ENCODE measurements at regions not wholly inside any gene's neighbourhood (a gene's known extent, or its start where the extent isn't known, plus 50 kb on each side); places are given as distances from the start of the nearest gene placed in this dataset.

GRCh38 chr12:65517656-65518210 lies 239.2 kb downstream of the MSRB3 start:
- Mint-ChIP-seq H3K36me3 (ENCODE audit: low read depth) (no peaks in the 10 kb centered on the region), H3K27ac (no peak overlapping the region), H3K4me3 (no peak overlapping the region), H3K4me1 (no peaks in the 10 kb centered on the region), H3K9me3 (no peaks in the 10 kb centered on the region), H3K27me3 (no peaks in the 10 kb centered on the region)
- no peak for ATAC-seq (replicated peaks)

- H3K9me3 Mint-ChIP-seq, result no peaks in the 10 kb centered on the region
- no peaks in the 10 kb centered on the region for H3K4me1 Mint-ChIP-seq
- no peak overlapping the region for H3K4me3 Mint-ChIP-seq
- no peaks in the 10 kb centered on the region for H3K36me3 Mint-ChIP-seq (ENCODE audit: low read depth)
- no peak for ATAC-seq (replicated peaks)
- H3K27ac Mint-ChIP-seq, result no peak overlapping the region
- H3K27me3 Mint-ChIP-seq, result peaks cover under 1% of the 10 kb centered on the region
Measured at GRCh38 chr12:65518771-65519170, 240.3 kb downstream of the MSRB3 start.

- Mint-ChIP-seq H3K27ac (no peak overlapping the region), H3K4me1 (no peaks in the 10 kb centered on the region), H3K4me3 (no peak overlapping the region), H3K27me3 (peaks cover 4% of the 10 kb centered on the region), H3K36me3 (ENCODE audit: low read depth) (no peaks in the 10 kb centered on the region), H3K9me3 (no peaks in the 10 kb centered on the region)
- no peak for ATAC-seq (replicated peaks)
Measured at GRCh38 chr12:65520658-65521057, 242.2 kb downstream of the MSRB3 start.

- H3K4me3 Mint-ChIP-seq, result no peak overlapping the region
- ATAC-seq (replicated peaks), result no peak
- no peaks in the 10 kb centered on the region for H3K4me1 Mint-ChIP-seq
- H3K27ac Mint-ChIP-seq, result no peak overlapping the region
- H3K27me3 Mint-ChIP-seq, result peaks cover 4% of the 10 kb centered on the region
- no peaks in the 10 kb centered on the region for H3K36me3 Mint-ChIP-seq (ENCODE audit: low read depth)
- peaks cover 5% of the 10 kb centered on the region for H3K9me3 Mint-ChIP-seq
Measured at GRCh38 chr12:65522956-65523860, 244.7 kb downstream of the MSRB3 start.

GRCh38 chr12:65524666-65525065 lies 246.2 kb downstream of the MSRB3 start:
- H3K27ac Mint-ChIP-seq, result no peak overlapping the region
- peaks cover 6% of the 10 kb centered on the region for H3K9me3 Mint-ChIP-seq
- H3K27me3 Mint-ChIP-seq, result peaks cover 4% of the 10 kb centered on the region
- H3K4me3 Mint-ChIP-seq, result no peak overlapping the region
- no peaks in the 10 kb centered on the region for H3K36me3 Mint-ChIP-seq (ENCODE audit: low read depth)
- no peaks in the 10 kb centered on the region for H3K4me1 Mint-ChIP-seq
- no peak for ATAC-seq (replicated peaks)

GRCh38 chr12:65525491-65526141 lies 247.1 kb downstream of the MSRB3 start:
- H3K27me3 Mint-ChIP-seq, result peaks cover 8% of the 10 kb centered on the region
- peaks cover 11% of the 10 kb centered on the region for H3K9me3 Mint-ChIP-seq
- H3K36me3 Mint-ChIP-seq (ENCODE audit: low read depth), result no peaks in the 10 kb centered on the region
- no peaks in the 10 kb centered on the region for H3K4me1 Mint-ChIP-seq
- peak; percentile 34 for ATAC-seq (replicated peaks)
- no peak overlapping the region for H3K4me3 Mint-ChIP-seq
- no peak overlapping the region for H3K27ac Mint-ChIP-seq

- Mint-ChIP-seq H3K27me3 (peaks cover 8% of the 10 kb centered on the region), H3K27ac (no peak overlapping the region), H3K4me3 (no peak overlapping the region), H3K36me3 (ENCODE audit: low read depth) (no peaks in the 10 kb centered on the region), H3K9me3 (peaks cover 11% of the 10 kb centered on the region), H3K4me1 (no peaks in the 10 kb centered on the region)
- no peak for ATAC-seq (replicated peaks)
Measured at GRCh38 chr12:65526311-65526710, 247.8 kb downstream of the MSRB3 start.

- H3K27ac Mint-ChIP-seq, result no peak overlapping the region
- H3K27me3 Mint-ChIP-seq, result peaks cover 8% of the 10 kb centered on the region
- no peaks in the 10 kb centered on the region for H3K36me3 Mint-ChIP-seq (ENCODE audit: low read depth)
- no peak overlapping the region for H3K4me3 Mint-ChIP-seq
- peaks cover 11% of the 10 kb centered on the region for H3K9me3 Mint-ChIP-seq
- no peak for ATAC-seq (replicated peaks)
- H3K4me1 Mint-ChIP-seq, result no peaks in the 10 kb centered on the region
Measured at GRCh38 chr12:65528127-65528526, 249.6 kb downstream of the MSRB3 start.

GRCh38 chr12:65529106-65529505 lies 250.6 kb downstream of the MSRB3 start:
- H3K9me3 Mint-ChIP-seq, result peaks cover 11% of the 10 kb centered on the region
- ATAC-seq (replicated peaks), result no peak
- H3K36me3 Mint-ChIP-seq (ENCODE audit: low read depth), result no peaks in the 10 kb centered on the region
- H3K27ac Mint-ChIP-seq, result no peak overlapping the region
- H3K4me1 Mint-ChIP-seq, result no peaks in the 10 kb centered on the region
- no peak overlapping the region for H3K4me3 Mint-ChIP-seq
- H3K27me3 Mint-ChIP-seq, result peaks cover 5% of the 10 kb centered on the region

GRCh38 chr12:65529771-65530435 lies 251.4 kb downstream of the MSRB3 start:
- peaks cover 11% of the 10 kb centered on the region for H3K9me3 Mint-ChIP-seq
- peaks cover 4% of the 10 kb centered on the region for H3K27me3 Mint-ChIP-seq
- no peak overlapping the region for H3K27ac Mint-ChIP-seq
- ATAC-seq (replicated peaks), result no peak
- H3K36me3 Mint-ChIP-seq (ENCODE audit: low read depth), result no peaks in the 10 kb centered on the region
- no peaks in the 10 kb centered on the region for H3K4me1 Mint-ChIP-seq
- H3K4me3 Mint-ChIP-seq, result no peak overlapping the region

GRCh38 chr12:65532162-65532561 lies 253.7 kb downstream of the MSRB3 start:
- no peak overlapping the region for H3K27ac Mint-ChIP-seq
- no peaks in the 10 kb centered on the region for H3K4me1 Mint-ChIP-seq
- peaks cover 4% of the 10 kb centered on the region for H3K27me3 Mint-ChIP-seq
- no peak overlapping the region for H3K4me3 Mint-ChIP-seq
- H3K36me3 Mint-ChIP-seq (ENCODE audit: low read depth), result no peaks in the 10 kb centered on the region
- H3K9me3 Mint-ChIP-seq, result peaks cover 8% of the 10 kb centered on the region
- ATAC-seq (replicated peaks), result no peak

GRCh38 chr12:65532764-65533163 lies 254.3 kb downstream of the MSRB3 start:
- Mint-ChIP-seq H3K27ac (no peak overlapping the region), H3K4me1 (no peaks in the 10 kb centered on the region), H3K27me3 (peaks cover 4% of the 10 kb centered on the region), H3K4me3 (no peak overlapping the region), H3K9me3 (peaks cover 7% of the 10 kb centered on the region), H3K36me3 (ENCODE audit: low read depth) (no peaks in the 10 kb centered on the region)
- ATAC-seq (replicated peaks), result no peak

- ATAC-seq (replicated peaks), result no peak
- Mint-ChIP-seq H3K27me3 (peaks cover 4% of the 10 kb centered on the region), H3K36me3 (ENCODE audit: low read depth) (no peaks in the 10 kb centered on the region), H3K27ac (no peak overlapping the region), H3K4me3 (no peak overlapping the region), H3K4me1 (no peaks in the 10 kb centered on the region), H3K9me3 (peaks cover 7% of the 10 kb centered on the region)
Measured at GRCh38 chr12:65533177-65533883, 254.8 kb downstream of the MSRB3 start.

GRCh38 chr12:65534238-65534841 lies 255.9 kb downstream of the MSRB3 start:
- peaks cover 7% of the 10 kb centered on the region for H3K9me3 Mint-ChIP-seq
- H3K36me3 Mint-ChIP-seq (ENCODE audit: low read depth), result no peaks in the 10 kb centered on the region
- H3K27me3 Mint-ChIP-seq, result peaks cover 4% of the 10 kb centered on the region
- no peaks in the 10 kb centered on the region for H3K4me1 Mint-ChIP-seq
- ATAC-seq (replicated peaks), result no peak
- no peak overlapping the region for H3K27ac Mint-ChIP-seq
- no peak overlapping the region for H3K4me3 Mint-ChIP-seq
